Adrenal gland (tissue), 9 donors: ENCODE measurements at regions not wholly inside any gene's neighbourhood (a gene's known extent, or its start where the extent isn't known, plus 50 kb on each side); places are given as distances from the start of the nearest gene placed in this dataset.

Experiments used
- DNase-seq, 7 donors: peaks; one replicate each; pipeline ENCODE4 v3.0.0-alpha.2; 2019 to 2020
- H3K27ac ChIP-seq, 5 donors: fragments of 200-600 bp; sonication (generic) in 4 of 5; 1 replicate in 3 of 5; 2 replicates in 2 of 5; pipeline versions ENCODE4 v1.5.1 to v1.8.0; 2016 to 2020; ENCODE audit warnings: mild to moderate bottlenecking in 1 of 5
- H3K27me3 ChIP-seq: fragments of 200-600 bp; 2 replicates; pipeline ENCODE4 v1.8.0; 2021
- H3K36me3 ChIP-seq, 2 donors: fragments of 200-600 bp; replicated peaks in 1 of 2; 1 replicate in 1 of 2; 2 replicates in 1 of 2; pipeline versions ENCODE4 v1.5.1 to v1.8.0; 2018 to 2022
- H3K4me1 ChIP-seq, 2 donors: fragments of 200-600 bp; replicated peaks in 1 of 2; 1 replicate in 1 of 2; 2 replicates in 1 of 2; pipeline versions ENCODE4 v1.5.1 to v1.8.0; 2018 to 2021
- H3K4me3 ChIP-seq, 4 donors: fragments of 200-600 bp; sonication (generic) in 3 of 4; one replicate each; pipeline ENCODE4 v1.5.1; 2016 to 2018
- H3K9me3 ChIP-seq, 3 donors: fragments of 200-600 bp; sonication (generic) in 1 of 3; replicated peaks in 1 of 3; 1 replicate in 2 of 3; 2 replicates in 1 of 3; pipeline versions ENCODE4 v1.5.1 to v1.8.0; 2016 to 2021
- POLR2A ChIP-seq, 2 donors: fragments of 450-650 bp; IDR thresholded peaks; one replicate each; pipeline ENCODE4 v1.6.1; 2017; ENCODE audit warnings: antibody characterized with exemption in 2 of 2, mild to moderate bottlenecking in 2 of 2, moderate library complexity in 1 of 2
- WGBS, 4 donors: extraction: QIAGEN DNeasy Blood & Tissue Kit in 2 of 4; methylation state at CpG; one replicate each; pipeline versions ENCODE4 v1.1.5 to v1.1.7; 2013 to 2017; 5-methylcytosine and 5-hydroxymethylcytosine counted together
- intact Hi-C, 2 donors: fragments of 100-400 bp; cut with DNase I; formaldehyde crosslinking; loops; one replicate each; pipeline versions ENCODE4 v1.14.1 to v1.15.0; 2022 to 2023
- TF ChIP-seq, protein P1 (sequence below), 6 experiments: fragments of 450-650 bp in 4 of 6; fragments of 200-600 bp in 2 of 6; sonication (generic) in 1 of 6; IDR thresholded peaks; 1 replicate in 5 of 6; 2 replicates in 1 of 6; pipeline versions ENCODE4 v1.5.1 to v1.8.0; 2016 to 2021; ENCODE audit warnings: antibody characterized with exemption in 6 of 6, mild to moderate bottlenecking in 2 of 6, moderate library complexity in 1 of 6
- donor health status: healthy with polysubstance abuse.
- donor health status: Bipolar disorder and iron deficiency.
- donor health status: DM: yes; HTN: yes; CAD: no.
- donor health status: DM: no; HTN: no; CAD: no.
- donor health status: DM: no; HTN: no; CAD: no.

DNA sequence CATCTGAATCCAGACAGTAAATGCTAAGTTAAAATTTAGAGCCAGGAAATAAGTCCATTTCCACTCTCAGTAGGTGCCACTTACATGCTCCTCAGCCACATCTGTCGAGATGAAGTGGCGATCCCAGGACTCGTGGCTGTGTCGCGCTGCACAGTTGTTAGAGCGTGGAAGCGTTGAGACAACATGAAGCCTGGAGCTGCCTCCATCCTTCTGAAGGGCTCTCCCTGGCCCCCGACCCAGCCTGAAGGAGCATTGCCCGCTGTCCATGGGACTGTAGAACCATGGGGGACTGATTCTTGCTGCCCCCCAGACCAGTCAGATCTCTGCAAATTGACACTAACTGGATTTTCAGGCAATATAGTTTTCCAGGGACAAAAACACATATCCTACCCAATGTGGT is 58.9 kb downstream of the IRX1 start:
- no peaks in the 10 kb centered on the region for H3K36me3 ChIP-seq
- 74 to 85% (median 81%) methylated on average over 9 of the region's 9 CpGs for WGBS, 4 donors
- no peaks in the 10 kb centered on the region for H3K27me3 ChIP-seq
- TF ChIP-seq, protein P1, sequence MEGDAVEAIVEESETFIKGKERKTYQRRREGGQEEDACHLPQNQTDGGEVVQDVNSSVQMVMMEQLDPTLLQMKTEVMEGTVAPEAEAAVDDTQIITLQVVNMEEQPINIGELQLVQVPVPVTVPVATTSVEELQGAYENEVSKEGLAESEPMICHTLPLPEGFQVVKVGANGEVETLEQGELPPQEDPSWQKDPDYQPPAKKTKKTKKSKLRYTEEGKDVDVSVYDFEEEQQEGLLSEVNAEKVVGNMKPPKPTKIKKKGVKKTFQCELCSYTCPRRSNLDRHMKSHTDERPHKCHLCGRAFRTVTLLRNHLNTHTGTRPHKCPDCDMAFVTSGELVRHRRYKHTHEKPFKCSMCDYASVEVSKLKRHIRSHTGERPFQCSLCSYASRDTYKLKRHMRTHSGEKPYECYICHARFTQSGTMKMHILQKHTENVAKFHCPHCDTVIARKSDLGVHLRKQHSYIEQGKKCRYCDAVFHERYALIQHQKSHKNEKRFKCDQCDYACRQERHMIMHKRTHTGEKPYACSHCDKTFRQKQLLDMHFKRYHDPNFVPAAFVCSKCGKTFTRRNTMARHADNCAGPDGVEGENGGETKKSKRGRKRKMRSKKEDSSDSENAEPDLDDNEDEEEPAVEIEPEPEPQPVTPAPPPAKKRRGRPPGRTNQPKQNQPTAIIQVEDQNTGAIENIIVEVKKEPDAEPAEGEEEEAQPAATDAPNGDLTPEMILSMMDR (IDR thresholded peaks at IDR 0.05) = no peak
- no peak for TF ChIP-seq POLR2A (IDR thresholded peaks at IDR 0.05)
- intact Hi-C loops = no loop called here
- no peak overlapping the region for H3K27ac ChIP-seq
- H3K4me1 ChIP-seq = no peaks in the 10 kb centered on the region
- no peak for DNase-seq
- H3K9me3 ChIP-seq = no peaks in the 10 kb centered on the region
- no peak overlapping the region for H3K4me3 ChIP-seq

DNA sequence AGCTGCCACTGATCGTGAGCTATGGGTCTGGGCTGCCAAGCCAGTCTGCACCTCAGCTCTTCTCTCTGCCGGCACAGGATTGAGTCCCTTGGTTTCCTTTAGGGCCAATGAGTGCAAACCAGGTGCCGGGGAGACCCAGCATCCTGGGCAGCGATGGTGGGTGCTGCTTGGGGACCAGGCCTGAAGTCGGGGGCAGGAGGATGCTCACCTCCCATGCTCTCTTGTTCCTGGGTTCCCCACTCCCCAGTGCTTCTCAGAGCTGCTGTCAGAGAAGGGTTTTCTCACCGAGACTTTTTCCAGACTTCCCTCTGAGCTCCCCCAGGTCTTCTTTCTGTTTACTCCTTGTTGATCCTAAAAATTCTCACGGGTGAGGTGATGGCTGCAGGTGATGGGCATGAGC is 61.2 kb downstream of the IRX1 start:
- no peak for DNase-seq
- intact Hi-C loops = no loop called here
- no peaks in the 10 kb centered on the region for H3K9me3 ChIP-seq
- WGBS, 4 donors = 56 to 66% (median 62%) methylated on average over 7 of the region's 7 CpGs
- H3K36me3 ChIP-seq = no peaks in the 10 kb centered on the region
- TF ChIP-seq, protein P1 (IDR thresholded peaks at IDR 0.05) = no peak
- no peak for TF ChIP-seq POLR2A (IDR thresholded peaks at IDR 0.05)
- H3K4me3 ChIP-seq = no peak overlapping the region
- no peaks in the 10 kb centered on the region for H3K27me3 ChIP-seq
- H3K4me1 ChIP-seq = no peaks in the 10 kb centered on the region
- no peak overlapping the region for H3K27ac ChIP-seq

DNA sequence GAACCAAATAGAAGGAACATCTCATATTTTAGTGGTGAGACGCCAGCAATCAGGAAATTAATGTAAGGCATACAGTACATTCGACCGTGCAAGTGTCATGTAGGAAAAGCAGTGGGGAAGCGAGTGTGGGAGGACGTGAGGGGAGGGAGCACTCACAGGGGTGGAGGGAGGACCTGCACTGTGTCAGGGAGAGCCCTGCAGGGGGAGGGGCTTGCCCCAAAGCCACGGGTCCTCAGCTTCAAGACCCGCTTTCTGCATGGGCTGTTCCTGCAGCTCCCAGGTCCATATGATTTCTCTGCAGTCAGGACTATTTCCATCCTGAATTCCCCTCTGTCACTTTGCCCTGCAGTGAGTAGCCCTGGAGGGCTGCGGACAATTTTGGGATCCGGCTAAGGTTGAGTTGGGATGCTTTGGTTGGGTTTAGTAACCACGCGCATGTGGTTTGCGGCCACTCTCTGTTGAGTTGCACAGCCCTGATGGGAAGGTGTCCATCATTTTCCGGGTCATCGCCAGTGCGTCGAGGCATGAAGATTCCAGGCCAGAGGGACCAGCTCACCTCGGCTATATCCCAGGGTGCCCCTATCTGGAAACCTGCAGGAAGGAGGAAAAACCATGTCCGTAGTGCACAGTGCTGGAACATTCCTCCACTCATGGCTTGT is 61.9 kb downstream of the IRX1 start:
- Histone ChIP-seq H3K4me3 (no peak overlapping the region), H3K9me3 (no peaks in the 10 kb centered on the region), H3K27me3 (no peaks in the 10 kb centered on the region), H3K27ac (no peak overlapping the region), H3K4me1 (no peaks in the 10 kb centered on the region), H3K36me3 (no peaks in the 10 kb centered on the region)
- no peak for DNase-seq
- intact Hi-C loops = no loop called here
- no peak for TF ChIP-seq POLR2A (IDR thresholded peaks at IDR 0.05)
- TF ChIP-seq, protein P1 (IDR thresholded peaks at IDR 0.05) = no peak
- 77 to 80% (median 77%) methylated on average over 15 to 18 of the region's 18 CpGs for WGBS, 4 donors

DNA sequence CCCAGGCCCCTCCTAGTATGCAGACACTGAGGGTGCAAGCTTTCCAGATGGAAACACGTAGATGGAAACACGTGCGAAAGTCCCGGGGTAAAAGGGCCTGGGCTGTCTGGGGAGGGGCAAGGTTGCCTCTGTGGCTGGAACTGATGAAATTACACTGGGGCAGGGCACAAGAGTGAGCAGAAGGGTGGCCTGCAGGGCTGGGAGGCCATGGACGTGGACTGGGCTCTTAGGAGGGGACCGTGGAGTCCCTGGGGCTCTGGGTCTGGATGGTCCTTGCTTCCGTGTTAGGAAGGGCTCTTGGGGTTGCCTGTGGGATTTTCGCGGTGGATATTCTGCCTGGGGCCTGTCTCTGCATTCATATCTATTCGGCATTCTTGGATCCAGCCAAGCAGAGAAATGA is 63.3 kb downstream of the IRX1 start:
- Histone ChIP-seq H3K27me3 (no peaks in the 10 kb centered on the region), H3K27ac (no peak overlapping the region), H3K4me3 (no peak overlapping the region), H3K36me3 (no peaks in the 10 kb centered on the region), H3K9me3 (no peaks in the 10 kb centered on the region), H3K4me1 (no peaks in the 10 kb centered on the region)
- no peak for DNase-seq
- TF ChIP-seq POLR2A (IDR thresholded peaks at IDR 0.05) = no peak
- TF ChIP-seq, protein P1 (IDR thresholded peaks at IDR 0.05) = no peak
- WGBS, 4 donors = 82 to 84% (median 82%) methylated on average over 10 of the region's 10 CpGs
- intact Hi-C loops = no loop called here
